ENCODE measurements at regions not wholly inside any gene's neighbourhood (a gene's known extent, or its start where the extent isn't known, plus 50 kb on each side); places are given as distances from the start of the nearest gene placed in this dataset.

DNA sequence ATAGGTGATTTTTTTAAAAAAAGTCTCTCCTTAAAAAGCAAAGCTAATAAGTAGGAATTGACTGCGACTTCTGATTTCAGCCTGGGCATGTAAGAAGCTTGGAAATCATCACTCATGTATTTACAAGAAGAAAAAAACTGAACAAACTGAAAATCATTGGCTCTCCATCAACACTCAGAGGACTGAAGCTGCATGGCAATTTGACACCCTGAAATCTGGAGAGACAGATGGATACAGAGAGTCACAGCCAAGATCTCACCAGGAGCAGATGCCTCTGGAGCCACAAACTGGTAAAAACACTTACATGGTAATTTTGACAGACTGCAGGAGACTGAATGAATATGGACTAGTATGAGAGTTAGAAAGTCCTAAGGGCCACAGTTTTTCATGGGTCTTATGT, 191.2 kb upstream of the TCF21 start:
- no peak for DNase-seq

- no peak for DNase-seq
Observed at GRCh38 chr6:133698272-133698671, 190.6 kb upstream of the TCF21 start.

DNA sequence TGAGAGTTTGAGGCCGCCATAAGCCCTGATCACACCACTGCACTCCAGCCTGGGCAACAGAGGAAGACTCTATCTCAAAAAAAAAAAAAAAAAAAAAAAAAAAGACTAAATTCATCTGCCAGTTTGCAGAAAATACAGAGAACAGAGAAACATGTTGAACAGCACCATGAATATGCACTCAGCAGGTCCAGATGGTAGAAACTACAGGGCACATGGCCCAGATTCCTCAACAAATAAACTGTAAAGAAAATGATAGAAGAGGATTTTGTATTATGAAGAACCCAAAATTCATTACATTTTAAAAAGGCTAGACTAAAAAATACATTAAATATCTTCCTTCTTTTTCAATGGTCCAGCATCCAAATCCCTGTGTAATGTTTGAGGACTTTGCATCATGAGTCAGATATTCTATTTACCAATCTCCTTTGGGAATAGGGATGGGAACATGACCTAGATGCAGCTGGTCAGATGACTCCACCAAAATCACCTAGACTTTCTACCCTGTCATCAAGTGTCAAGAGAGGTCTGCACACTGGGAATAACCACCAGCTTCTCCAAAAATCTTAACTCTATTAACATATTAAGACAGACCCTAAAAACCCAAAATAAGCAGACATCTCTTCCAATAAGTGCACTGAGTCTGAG, 189.1 kb upstream of the TCF21 start:
- DNase-seq, result no peak

- DNase-seq, result no peak
Observed at GRCh38 chr6:133701633-133702331, 187.1 kb upstream of the TCF21 start.

DNA sequence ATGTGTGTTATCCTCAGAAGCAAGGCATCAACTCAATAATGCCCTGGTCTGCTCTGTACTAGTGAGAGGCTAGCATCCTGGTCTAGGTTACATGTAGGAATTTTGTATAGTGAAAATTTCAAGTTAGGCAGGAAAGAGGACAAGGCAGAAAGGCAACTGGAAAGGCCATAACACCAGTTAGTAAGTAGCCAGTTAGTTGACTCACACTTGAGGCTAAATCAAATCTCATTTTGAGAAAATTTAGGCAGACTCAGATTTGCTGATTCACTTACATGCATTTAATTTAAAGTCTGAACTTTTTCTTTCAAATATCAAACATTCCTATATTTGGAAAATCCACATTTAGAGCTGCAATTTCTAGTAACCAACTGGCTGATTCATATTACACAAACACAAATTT, 184.5 kb upstream of the TCF21 start:
- no peak for DNase-seq

DNA sequence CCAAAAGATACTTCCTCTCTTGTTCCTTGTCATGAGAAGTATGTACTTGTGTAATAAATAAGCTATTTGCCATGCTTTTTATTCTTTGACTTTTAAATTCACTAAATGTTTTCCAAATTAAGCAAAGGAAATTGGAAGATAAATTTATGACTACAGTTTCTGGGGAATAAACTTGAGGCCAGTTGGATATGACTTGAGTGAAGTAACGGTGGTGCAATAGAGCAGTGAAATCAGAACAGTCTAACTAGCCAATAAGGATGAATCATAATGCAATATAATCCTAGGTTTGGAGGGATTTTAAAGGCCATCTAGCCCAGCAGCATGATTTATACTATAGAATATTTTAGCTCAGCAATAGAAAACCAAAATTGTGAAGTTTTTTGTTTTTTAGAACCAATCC, 183.8 kb upstream of the TCF21 start:
- DNase-seq, result no peak

- DNase-seq, result no peak
Observed at GRCh38 chr6:133705731-133706130, 183.2 kb upstream of the TCF21 start.

DNA sequence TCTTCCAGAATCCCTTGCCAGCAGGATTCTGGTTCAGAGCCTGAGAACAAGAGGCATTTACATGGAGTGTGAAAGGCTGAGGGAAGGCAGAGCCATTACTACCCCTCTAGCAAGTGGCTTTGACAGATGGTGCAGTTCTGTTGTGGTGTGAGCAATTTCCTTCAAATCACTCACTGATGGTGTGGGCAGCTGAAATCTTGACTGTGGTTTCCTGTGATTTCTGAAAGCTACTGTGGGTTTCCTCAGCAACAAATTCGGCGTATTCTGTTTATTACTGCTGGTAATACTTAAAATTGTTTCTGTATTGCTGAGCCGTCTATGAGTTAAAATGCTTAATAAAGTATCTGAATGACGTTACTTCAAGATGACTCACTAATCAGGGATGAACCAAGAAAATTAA, 181.5 kb upstream of the TCF21 start:
- peak; percentile 59 for DNase-seq

DNA sequence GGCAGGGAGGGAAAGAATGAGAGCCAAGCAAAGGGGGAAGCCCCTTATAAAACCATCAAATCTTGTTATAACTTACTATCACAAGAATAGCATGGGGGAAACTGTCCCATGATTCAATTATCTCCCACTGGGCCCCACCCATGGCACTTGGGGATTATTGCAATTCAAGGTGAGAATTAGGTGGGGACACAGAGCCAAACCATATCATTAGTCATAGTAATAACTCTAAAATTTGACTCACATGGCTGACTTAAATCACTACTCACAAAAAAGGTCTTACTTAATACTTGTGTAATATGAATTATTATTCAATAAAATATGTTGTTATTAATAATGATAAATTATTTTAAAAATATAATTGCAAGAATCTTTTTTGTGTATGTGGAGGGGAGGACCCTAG, 178.1 kb upstream of the TCF21 start:
- DNase-seq, result no peak

DNA sequence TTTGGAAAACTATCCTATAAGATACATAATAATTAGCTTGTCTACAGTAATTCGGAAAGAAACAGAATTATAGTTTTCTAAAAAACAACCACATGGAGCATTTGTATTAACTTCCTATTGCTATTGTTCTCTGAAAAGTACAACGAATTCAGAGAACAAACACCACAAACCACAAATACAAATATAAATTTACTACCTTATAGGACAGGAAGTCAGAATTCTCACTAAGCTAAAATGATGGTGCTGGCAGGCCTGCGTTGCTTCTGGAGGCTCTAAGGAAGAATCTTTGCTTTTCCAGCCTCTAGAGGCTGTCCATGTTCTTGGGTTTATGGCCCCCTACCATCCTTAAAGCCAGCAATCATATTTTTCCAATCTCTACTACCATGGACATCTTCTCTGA, 173.6 kb upstream of the TCF21 start:
- no peak for DNase-seq

GRCh38 chr6:133724726-133725125, 164.2 kb upstream of the TCF21 start:
- no peak for DNase-seq

DNA sequence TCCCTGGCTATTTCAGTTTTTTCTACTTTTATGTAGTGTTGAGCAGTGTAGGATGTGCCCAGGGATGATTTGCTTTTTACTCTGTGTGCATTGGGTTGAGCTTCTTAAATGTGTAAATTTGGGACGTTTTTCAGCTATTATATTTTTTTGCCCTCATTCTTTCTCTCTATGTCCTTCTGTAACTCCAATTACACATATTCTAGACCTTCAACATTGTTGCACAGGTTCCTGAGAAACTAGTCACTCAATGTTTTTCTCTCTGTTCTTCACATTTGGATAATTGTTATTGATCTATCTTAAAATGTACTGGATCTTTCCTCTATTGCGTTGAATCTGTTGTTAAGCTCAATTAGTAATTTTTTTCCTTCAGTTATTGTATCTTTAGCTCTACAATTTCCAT, 162.7 kb upstream of the TCF21 start:
- DNase-seq, result no peak

DNA sequence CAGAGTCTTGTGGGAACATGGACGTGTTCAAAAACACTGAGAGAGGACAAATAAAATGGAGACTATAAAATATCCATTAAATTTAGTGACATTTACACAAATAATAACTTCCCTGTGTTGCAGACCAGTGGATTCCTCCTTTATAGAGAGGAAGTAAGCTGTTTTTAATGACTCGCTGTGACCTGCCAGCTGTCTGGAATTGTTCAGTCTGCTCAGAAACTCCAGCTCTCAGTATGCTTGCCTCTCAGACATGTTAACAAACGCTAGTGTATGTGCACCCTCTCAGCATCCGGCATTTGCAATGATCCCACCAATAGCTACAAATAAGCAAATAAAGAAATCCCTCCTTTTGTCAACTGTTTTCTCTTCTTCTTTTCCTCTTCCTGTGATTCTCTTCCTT, 158.0 kb upstream of the TCF21 start:
- no peak for DNase-seq

GRCh38 chr6:133740218-133740617, 148.7 kb upstream of the TCF21 start:
- DNase-seq, result no peak

- DNase-seq, result no peak
Observed at GRCh38 chr6:133740816-133741215, 148.1 kb upstream of the TCF21 start.

DNA sequence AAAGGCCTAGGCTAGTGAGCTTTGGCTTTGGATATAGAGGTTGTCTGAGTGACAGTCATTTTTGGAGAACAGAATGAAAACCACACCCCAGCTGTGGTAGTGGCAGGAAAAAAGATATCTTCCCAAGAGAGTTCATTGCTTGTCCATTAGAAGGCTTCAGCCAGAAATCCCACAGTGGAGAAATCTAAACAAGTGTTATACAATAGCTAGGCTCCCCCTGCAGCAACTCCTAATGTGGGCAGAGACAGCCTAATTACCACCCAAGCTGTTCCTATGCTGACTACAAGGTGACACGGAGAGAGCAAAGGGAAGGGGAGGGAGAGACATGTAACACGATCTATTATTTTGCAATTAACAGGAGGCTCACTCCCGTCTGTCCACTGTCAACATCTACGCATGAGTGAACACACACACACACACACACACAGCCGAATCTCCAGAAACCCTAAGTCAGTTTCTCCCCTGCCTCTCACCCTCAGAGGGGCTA, 147.5 kb upstream of the TCF21 start:
- no peak for DNase-seq

- no peak for DNase-seq
Observed at GRCh38 chr6:133743621-133744020, 145.3 kb upstream of the TCF21 start.

DNA sequence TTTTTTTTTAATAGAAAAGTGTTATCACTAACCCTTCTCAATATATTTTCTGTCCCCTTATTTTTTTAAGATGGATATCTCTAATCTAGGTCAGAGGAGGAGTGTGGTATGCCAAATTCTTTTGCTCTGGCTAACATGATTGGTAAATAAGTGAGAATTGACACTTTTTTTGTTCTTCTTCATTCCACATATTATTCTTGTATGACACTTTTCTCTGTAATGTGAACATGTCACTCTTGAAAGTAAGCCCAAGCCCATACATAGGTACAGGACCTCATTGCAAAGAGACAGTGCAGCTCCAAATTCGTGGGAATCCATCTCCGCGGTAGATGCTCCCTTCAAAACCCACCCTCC, 142.5 kb upstream of the TCF21 start:
- DNase-seq, result no peak

GRCh38 chr6:133748628-133749027, 140.3 kb upstream of the TCF21 start:
- DNase-seq, result no peak

- no peak for DNase-seq
Observed at GRCh38 chr6:133749427-133749826, 139.5 kb upstream of the TCF21 start.

GRCh38 chr6:133752129-133752528, 136.8 kb upstream of the TCF21 start:
- DNase-seq, result no peak

DNA sequence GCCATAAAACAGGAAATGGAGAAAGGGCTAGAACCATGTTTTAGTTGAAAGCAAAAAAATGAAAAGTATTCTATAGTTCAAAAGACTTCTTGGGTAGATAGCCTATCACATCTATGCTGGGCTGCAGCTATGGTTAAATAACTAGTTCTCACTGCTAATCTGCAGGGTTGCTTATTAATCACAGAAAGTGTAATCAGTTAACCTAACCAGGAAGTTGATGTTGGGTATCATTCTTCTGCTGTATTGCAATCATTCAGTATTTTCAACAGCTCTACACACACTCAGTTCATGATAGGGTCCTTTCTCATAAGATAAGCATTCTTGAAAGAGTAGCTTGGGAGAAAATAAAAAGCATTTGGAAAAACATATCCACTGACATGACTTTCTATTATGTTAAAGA, 135.2 kb upstream of the TCF21 start:
- no peak for DNase-seq

GRCh38 chr6:133754298-133754697, 134.6 kb upstream of the TCF21 start:
- DNase-seq, result no peak

DNA sequence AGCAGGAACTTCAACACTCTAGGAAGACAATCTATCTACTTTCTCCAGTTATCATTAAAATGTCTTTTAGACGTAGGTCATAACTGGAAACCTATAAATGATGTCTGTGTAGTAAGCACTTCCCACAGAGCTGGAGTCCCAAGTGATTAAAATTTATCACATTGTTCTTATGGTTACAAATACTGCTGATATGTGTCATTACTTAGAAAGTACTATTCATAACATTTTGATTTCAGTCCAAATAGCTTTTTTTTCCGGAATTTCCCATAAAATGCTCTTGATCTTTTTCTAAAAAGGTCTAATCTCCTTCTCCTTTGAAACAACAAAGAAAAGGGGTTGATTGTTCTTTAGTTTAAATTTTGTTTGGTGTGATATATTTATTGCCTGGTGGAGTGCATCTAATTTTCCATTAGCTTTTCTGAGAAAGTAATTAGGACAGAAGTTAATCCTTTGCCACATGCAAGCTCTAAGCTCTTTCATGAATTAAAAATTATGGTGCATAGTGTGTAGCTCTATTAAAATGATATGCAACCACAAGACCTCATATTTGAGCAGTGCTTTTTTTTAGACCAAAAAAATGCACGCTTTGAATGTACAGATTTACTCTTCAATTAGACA, 132.7 kb upstream of the TCF21 start:
- DNase-seq, result no peak

- DNase-seq, result no peak
Observed at GRCh38 chr6:133757335-133757734, 131.6 kb upstream of the TCF21 start.
